Smooth muscle cell (in vitro differentiated cells): ENCODE measurements at regions not wholly inside any gene's neighbourhood (a gene's known extent, or its start where the extent isn't known, plus 50 kb on each side); places are given as distances from the start of the nearest gene placed in this dataset.

Experiments
- DNase-seq: peaks from one replicate; lab custom pipeline; 2025; ENCODE audit not compliant: unreplicated experiment; lab: John Stamatoyannopoulos, UW
- H2AFZ ChIP-seq: fragments of 200-600 bp; sonication (generic); 2 replicates; pipeline ENCODE4 v1.6.0; 2016; ENCODE audit warnings: antibody characterized with exemption, low read depth, mild to moderate bottlenecking
- H3F3A ChIP-seq: fragments of 200-600 bp; sonication (generic); 2 replicates; pipeline ENCODE4 v1.6.0; 2017; ENCODE audit warnings: antibody characterized with exemption, low read depth
- H3K27ac ChIP-seq: fragments of 200-600 bp; sonication (generic); 2 replicates; pipeline ENCODE4 v1.5.1; 2016; ENCODE audit warnings: low read depth, mild to moderate bottlenecking
- H3K27me3 ChIP-seq: fragments of 200-600 bp; sonication (generic); 2 replicates; pipeline ENCODE4 v1.6.1; 2016; ENCODE audit warnings: low read depth, mild to moderate bottlenecking
- H3K36me3 ChIP-seq: fragments of 200-600 bp; sonication (generic); 2 replicates; pipeline ENCODE4 v1.5.1; 2016; ENCODE audit warnings: low read depth
- H3K4me1 ChIP-seq: fragments of 200-600 bp; sonication (generic); 2 replicates; pipeline ENCODE4 v1.5.1; 2016; ENCODE audit warnings: low read depth
- H3K4me2 ChIP-seq: fragments of 200-600 bp; sonication (generic); 2 replicates; pipeline ENCODE4 v1.6.0; 2016; ENCODE audit warnings: mild to moderate bottlenecking
- H3K4me3 ChIP-seq: fragments of 200-600 bp; sonication (generic); 2 replicates; pipeline ENCODE4 v1.5.1; 2016; ENCODE audit warnings: mild to moderate bottlenecking
- H3K79me2 ChIP-seq: fragments of 200-600 bp; sonication (generic); 2 replicates; pipeline ENCODE4 v1.6.0; 2016; ENCODE audit warnings: low read depth, mild to moderate bottlenecking
- H3K9ac ChIP-seq: fragments of 200-600 bp; sonication (generic); 2 replicates; pipeline ENCODE4 v1.6.0; 2016; ENCODE audit warnings: low read depth
- H3K9me3 ChIP-seq: fragments of 200-600 bp; sonication (generic); replicated peaks from 2 replicates; pipeline ENCODE4 v1.5.1; 2016; ENCODE audit warnings: low read depth
- H4K20me1 ChIP-seq: fragments of 200-600 bp; sonication (generic); 2 replicates; pipeline ENCODE4 v1.6.0; 2016; ENCODE audit warnings: low read depth
- CTCF ChIP-seq: fragments of 200-600 bp; sonication (generic); IDR thresholded peaks from 2 replicates; pipeline ENCODE4 v1.5.1; 2017; ENCODE audit warnings: borderline replicate concordance, mild to moderate bottlenecking, antibody characterized with exemption; ENCODE audit not compliant: insufficient read depth, poor library complexity, severe bottlenecking
- WGBS: methylation state at CpG from one replicate; pipeline ENCODE4 v1.1.7; 2016; ENCODE audit warnings: low lambda C conversion rate; 5-methylcytosine and 5-hydroxymethylcytosine counted together

GRCh38 chr14:84125676-84126075 is 1404.3 kb upstream of the FLRT2 start:
- Histone ChIP-seq H3K36me3 (no peaks in the 10 kb centered on the region), H3K27me3 (no peaks in the 10 kb centered on the region), H3K27ac (no peak overlapping the region), H3K4me3 (no peak overlapping the region), H3K4me2 (no peak overlapping the region), H3F3A (no peaks in the 10 kb centered on the region), H3K79me2 (no peaks in the 10 kb centered on the region), H4K20me1 (no peaks in the 10 kb centered on the region), H3K9me3 (no peaks in the 10 kb centered on the region), H3K4me1 (peaks cover 13% of the 10 kb centered on the region), H2AFZ (no peak overlapping the region), H3K9ac (no peak overlapping the region)
- no peak for DNase-seq
- no peak for TF ChIP-seq CTCF
- 93% methylated on average over 4 of the region's 4 CpGs for WGBS

- H3K4me3 ChIP-seq, result no peak overlapping the region
- no peaks in the 10 kb centered on the region for H4K20me1 ChIP-seq
- H3K9me3 ChIP-seq, result no peaks in the 10 kb centered on the region
- H3K27ac ChIP-seq, result no peak overlapping the region
- no peak overlapping the region for H3K9ac ChIP-seq
- no peaks in the 10 kb centered on the region for H3K79me2 ChIP-seq
- H3K4me2 ChIP-seq, result no peak overlapping the region
- 55% methylated on average over 3 of the region's 3 CpGs for WGBS
- H3F3A ChIP-seq, result no peaks in the 10 kb centered on the region
- TF ChIP-seq CTCF, result no peak
- H3K36me3 ChIP-seq, result no peaks in the 10 kb centered on the region
- peaks cover 13% of the 10 kb centered on the region for H3K4me1 ChIP-seq
- DNase-seq, result no peak
- H2AFZ ChIP-seq, result no peak overlapping the region
- no peaks in the 10 kb centered on the region for H3K27me3 ChIP-seq
These were observed 1402.4 kb upstream of the FLRT2 start for GRCh38 chr14:84127495-84127894.

GRCh38 chr14:84128050-84128449 is 1401.9 kb upstream of the FLRT2 start:
- no peaks in the 10 kb centered on the region for H3K36me3 ChIP-seq
- H3F3A ChIP-seq, result no peaks in the 10 kb centered on the region
- H3K9me3 ChIP-seq, result no peaks in the 10 kb centered on the region
- H3K4me1 ChIP-seq, result peaks cover 13% of the 10 kb centered on the region
- 28% methylated on average over 3 of the region's 3 CpGs for WGBS
- no peak for DNase-seq
- H2AFZ ChIP-seq, result peak overlapping the region; percentile 57
- no peaks in the 10 kb centered on the region for H3K27me3 ChIP-seq
- H4K20me1 ChIP-seq, result no peaks in the 10 kb centered on the region
- H3K27ac ChIP-seq, result no peak overlapping the region
- no peaks in the 10 kb centered on the region for H3K79me2 ChIP-seq
- H3K9ac ChIP-seq, result no peak overlapping the region
- no peak overlapping the region for H3K4me2 ChIP-seq
- no peak for TF ChIP-seq CTCF
- H3K4me3 ChIP-seq, result no peak overlapping the region

GRCh38 chr14:84129007-84129406 is 1400.9 kb upstream of the FLRT2 start:
- H3K4me2 ChIP-seq, result no peak overlapping the region
- H3F3A ChIP-seq, result no peaks in the 10 kb centered on the region
- no peaks in the 10 kb centered on the region for H3K9me3 ChIP-seq
- no peaks in the 10 kb centered on the region for H3K79me2 ChIP-seq
- no peaks in the 10 kb centered on the region for H3K36me3 ChIP-seq
- H4K20me1 ChIP-seq, result no peaks in the 10 kb centered on the region
- 68% methylated on average over 5 of the region's 5 CpGs for WGBS
- no peak overlapping the region for H3K9ac ChIP-seq
- H2AFZ ChIP-seq, result peak overlapping the region; percentile 57
- DNase-seq, result no peak
- no peak overlapping the region for H3K27ac ChIP-seq
- H3K4me3 ChIP-seq, result no peak overlapping the region
- no peak for TF ChIP-seq CTCF
- H3K27me3 ChIP-seq, result no peaks in the 10 kb centered on the region
- H3K4me1 ChIP-seq, result peaks cover 13% of the 10 kb centered on the region
